Gastrocnemius medialis (tissue), 4 donors: ENCODE measurements at regions not wholly inside any gene's neighbourhood (a gene's known extent, or its start where the extent isn't known, plus 50 kb on each side); places are given as distances from the start of the nearest gene placed in this dataset.

Source experiments
- ATAC-seq, 2 donors: fragments of 150-250 bp; one replicate each; pipeline ENCODE4 v1.9.1; 2016
- DNase-seq, 2 donors: peaks; one replicate each; pipeline ENCODE4 v3.0.0-alpha.2; 2019
- H3K27ac ChIP-seq, 4 donors: fragments of 200-600 bp; sonication (generic); 1 replicate in 1 of 4; 2 replicates in 3 of 4; pipeline ENCODE4 v1.5.1; 2016 to 2018; ENCODE audit warnings: mild to moderate bottlenecking in 2 of 4, moderate library complexity in 1 of 4
- H3K27me3 ChIP-seq, 3 donors: fragments of 200-600 bp; sonication (generic) in 2 of 3; 1 replicate in 1 of 3; 2 replicates in 2 of 3; pipeline versions ENCODE4 v1.5.1 to v1.6.0; 2016 to 2019; ENCODE audit warnings: mild to moderate bottlenecking in 1 of 3, moderate library complexity in 1 of 3
- H3K36me3 ChIP-seq, 2 donors: fragments of 200-600 bp; sonication (generic) in 1 of 2; one replicate each; pipeline ENCODE4 v1.5.1; 2017 to 2018
- H3K4me1 ChIP-seq, 2 donors: fragments of 200-600 bp; sonication (generic) in 1 of 2; one replicate each; pipeline ENCODE4 v1.5.1; 2016 to 2017; ENCODE audit warnings: mild to moderate bottlenecking in 2 of 2
- H3K4me3 ChIP-seq, 4 donors: fragments of 200-600 bp; sonication (generic) in 3 of 4; 1 replicate in 1 of 4; 2 replicates in 3 of 4; pipeline ENCODE4 v1.5.1; 2016 to 2019; ENCODE audit warnings: mild to moderate bottlenecking in 2 of 4
- H3K9me3 ChIP-seq, 3 donors: fragments of 200-600 bp; sonication (generic) in 2 of 3; 1 replicate in 1 of 3; 2 replicates in 2 of 3; pipeline ENCODE4 v1.5.1; 2016 to 2019
- CTCF ChIP-seq, 5 experiments: fragments of 450-650 bp in 3 of 5; fragments of 200-600 bp in 2 of 5; sonication (generic) in 2 of 5; IDR thresholded peaks in 4 of 5; conservative IDR thresholded peaks in 1 of 5; 1 replicate in 4 of 5; 2 replicates in 1 of 5; pipeline ENCODE4 v1.5.1; 2016 to 2019; ENCODE audit warnings: antibody characterized with exemption in 5 of 5, mild to moderate bottlenecking in 3 of 5, moderate library complexity in 3 of 5
- POLR2A ChIP-seq, 2 donors: fragments of 450-650 bp; IDR thresholded peaks; one replicate each; pipeline ENCODE4 v1.6.1; 2017; ENCODE audit warnings: antibody characterized with exemption in 2 of 2, mild to moderate bottlenecking in 2 of 2, moderate library complexity in 2 of 2
- in situ Hi-C, 4 donors: fragments of 200-750 bp; cut with MboI; loops; one replicate each; pipeline versions ENCODE4 v1.15.0 to v1.8.0; 2017; ENCODE audit warnings: low sequenced_read_pairs in 4 of 4
- intact Hi-C: fragments of 100-400 bp; cut with DNase I; formaldehyde crosslinking; loops from one replicate; pipeline ENCODE4 v1.15.1; 2023; ENCODE audit warnings: low total_unique reads

- DNase-seq, result no peak
- ATAC-seq, result no peak
- in situ Hi-C loops, result no loop called here
- H3K4me1 ChIP-seq, result no peaks in the 10 kb centered on the region
- H3K27me3 ChIP-seq, result no peaks in the 10 kb centered on the region
- no peaks in the 10 kb centered on the region for H3K9me3 ChIP-seq
- H3K4me3 ChIP-seq, result no peak overlapping the region
- intact Hi-C loops, result no loop called here
- H3K36me3 ChIP-seq, result no peaks in the 10 kb centered on the region
- no peak overlapping the region for H3K27ac ChIP-seq
- TF ChIP-seq POLR2A (IDR thresholded peaks at IDR 0.05), result no peak
- TF ChIP-seq CTCF (IDR thresholded peaks at IDR 0.05 in 4 of 5, conservative IDR thresholded peaks at IDR 0.05 in 1 of 5), result no peak
Measured at GRCh38 chr3:69462826-69463100, 76.9 kb upstream of the FRMD4B start.

- DNase-seq, result no peak
- no peaks in the 10 kb centered on the region for H3K36me3 ChIP-seq
- in situ Hi-C loops (no loop called here), intact Hi-C loops (no loop called here)
- no peak overlapping the region for H3K27ac ChIP-seq
- no peaks in the 10 kb centered on the region for H3K27me3 ChIP-seq
- no peak for ATAC-seq
- no peaks in the 10 kb centered on the region for H3K4me1 ChIP-seq
- no peaks in the 10 kb centered on the region for H3K9me3 ChIP-seq
- TF ChIP-seq CTCF (IDR thresholded peaks at IDR 0.05 in 4 of 5, conservative IDR thresholded peaks at IDR 0.05 in 1 of 5) (no peak), POLR2A (IDR thresholded peaks at IDR 0.05) (no peak)
- H3K4me3 ChIP-seq, result no peak overlapping the region
Measured at GRCh38 chr3:69462022-69462825, 76.3 kb upstream of the FRMD4B start.

GRCh38 chr3:69460034-69460433 is 74.1 kb upstream of the FRMD4B start:
- Histone ChIP-seq H3K36me3 (no peaks in the 10 kb centered on the region), H3K4me3 (no peak overlapping the region), H3K4me1 (no peaks in the 10 kb centered on the region), H3K9me3 (no peaks in the 10 kb centered on the region), H3K27me3 (no peaks in the 10 kb centered on the region), H3K27ac (no peak overlapping the region)
- ATAC-seq (no peak), DNase-seq (no peak)
- intact Hi-C loops, result no loop called here
- in situ Hi-C loops, result no loop called here
- TF ChIP-seq CTCF (IDR thresholded peaks at IDR 0.05 in 4 of 5, conservative IDR thresholded peaks at IDR 0.05 in 1 of 5) (no peak), POLR2A (IDR thresholded peaks at IDR 0.05) (no peak)

- intact Hi-C loops, result no loop called here
Measured at GRCh38 chr3:69458803-69459365, 73.0 kb upstream of the FRMD4B start.

More at GRCh38 chr3:69458803-69459365, 73.0 kb upstream of the FRMD4B start:
- Histone ChIP-seq H3K27ac (no peak overlapping the region), H3K9me3 (no peaks in the 10 kb centered on the region), H3K4me1 (no peaks in the 10 kb centered on the region), H3K4me3 (no peak overlapping the region), H3K27me3 (no peaks in the 10 kb centered on the region), H3K36me3 (no peaks in the 10 kb centered on the region)
- no peak for TF ChIP-seq CTCF (IDR thresholded peaks at IDR 0.05 in 4 of 5, conservative IDR thresholded peaks at IDR 0.05 in 1 of 5)
- no peak for TF ChIP-seq POLR2A (IDR thresholded peaks at IDR 0.05)
- ATAC-seq (no peak), DNase-seq (no peak)
- in situ Hi-C loops, result no loop called here
